GM18861 (cell line): ENCODE measurements at regions not wholly inside any gene's neighbourhood (a gene's known extent, or its start where the extent isn't known, plus 50 kb on each side); places are given as distances from the start of the nearest gene placed in this dataset.

ENCODE experiments used
- ATAC-seq: cut with Tn5 transposase; IDR thresholded peaks from one replicate; pipeline ENCODE4 v1.9.1; 2021; ENCODE audit not compliant: unreplicated experiment

GRCh38 chr1:63112155-63112900 is 210.0 kb upstream of the FOXD3 start:
- ATAC-seq, result no peak

DNA sequence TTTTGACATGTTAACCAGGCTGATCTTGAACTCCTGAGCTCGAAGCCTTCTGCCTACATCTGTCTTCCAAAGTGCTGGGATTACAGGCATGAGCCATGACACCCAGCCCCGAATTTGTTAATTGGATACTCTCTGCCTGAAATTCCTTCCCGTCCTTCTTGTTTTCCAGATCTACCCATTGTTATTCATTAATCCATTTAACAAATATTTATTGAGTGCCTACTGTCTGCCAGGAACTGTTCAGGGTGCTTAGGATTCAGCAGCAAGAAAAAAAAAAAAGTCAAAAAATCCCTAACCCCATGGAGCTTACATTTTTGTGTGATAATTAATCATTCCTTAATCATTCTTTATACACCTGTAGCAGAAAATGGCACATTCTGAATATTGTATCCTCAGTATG is 206.8 kb upstream of the FOXD3 start:
- no peak for ATAC-seq

GRCh38 chr1:63116016-63116415 is 206.4 kb upstream of the FOXD3 start:
- no peak for ATAC-seq

- no peak for ATAC-seq
These were observed 202.7 kb upstream of the FOXD3 start for GRCh38 chr1:63119575-63120155.

DNA sequence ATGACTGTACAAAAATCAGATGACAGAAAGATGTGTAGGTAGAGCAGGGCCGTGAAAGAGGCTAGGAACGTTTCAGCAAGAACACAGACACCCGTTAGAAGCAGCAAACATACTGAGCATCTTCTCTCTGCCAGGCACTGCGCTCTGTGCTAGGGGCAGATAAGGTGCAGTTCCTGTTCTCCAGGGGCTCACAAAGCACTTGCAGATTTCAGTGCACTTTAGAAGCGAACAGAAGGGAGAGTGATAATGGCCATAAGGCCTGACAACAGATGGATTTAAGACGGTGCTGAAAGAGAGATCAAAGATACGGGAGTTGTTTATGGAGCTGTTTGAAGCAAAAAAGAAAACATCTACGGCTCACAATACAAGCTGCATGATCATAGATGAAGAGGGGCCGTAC is 200.3 kb upstream of the FOXD3 start:
- no peak for ATAC-seq

GRCh38 chr1:63124666-63125191 is 197.6 kb upstream of the FOXD3 start:
- peak; percentile 78 for ATAC-seq

DNA sequence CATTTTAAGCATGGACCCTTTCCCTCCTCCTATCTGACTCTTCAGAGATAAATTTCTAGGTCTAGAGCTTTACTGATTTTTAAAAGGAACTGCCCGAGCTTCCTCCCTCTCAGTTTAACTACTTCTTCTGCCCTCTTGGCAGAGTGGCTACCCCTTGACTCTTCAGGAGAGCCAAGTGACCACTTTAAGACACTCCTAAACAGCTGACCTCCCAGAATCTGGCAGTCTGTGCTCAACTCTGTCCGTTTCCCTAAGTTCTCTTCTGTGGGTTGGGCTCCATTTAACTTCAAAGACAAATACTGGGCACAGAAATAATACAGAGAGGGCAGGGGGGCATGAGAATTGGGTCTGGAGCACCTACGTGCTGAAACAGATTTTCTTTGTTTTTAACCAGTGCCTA is 196.3 kb upstream of the FOXD3 start:
- no peak for ATAC-seq

DNA sequence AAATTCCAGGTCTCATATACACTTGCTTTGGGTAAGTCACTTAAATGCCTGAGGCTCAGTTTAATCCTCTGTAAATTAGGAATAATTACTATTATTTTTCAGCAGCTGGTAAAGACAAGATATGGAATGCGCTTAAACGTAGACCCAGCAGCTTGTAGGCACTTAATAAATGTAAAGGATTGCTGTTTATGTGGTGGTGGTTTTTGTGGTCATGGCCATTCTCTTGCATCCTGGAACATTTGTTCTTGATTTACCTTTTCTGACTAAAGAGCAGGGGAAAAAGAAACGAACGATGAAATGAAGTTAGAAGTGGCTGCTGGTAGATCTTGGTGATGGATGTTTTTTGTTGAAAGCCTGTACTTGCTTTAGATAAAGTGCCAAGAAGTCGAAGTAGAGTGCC is 195.0 kb upstream of the FOXD3 start:
- no peak for ATAC-seq

DNA sequence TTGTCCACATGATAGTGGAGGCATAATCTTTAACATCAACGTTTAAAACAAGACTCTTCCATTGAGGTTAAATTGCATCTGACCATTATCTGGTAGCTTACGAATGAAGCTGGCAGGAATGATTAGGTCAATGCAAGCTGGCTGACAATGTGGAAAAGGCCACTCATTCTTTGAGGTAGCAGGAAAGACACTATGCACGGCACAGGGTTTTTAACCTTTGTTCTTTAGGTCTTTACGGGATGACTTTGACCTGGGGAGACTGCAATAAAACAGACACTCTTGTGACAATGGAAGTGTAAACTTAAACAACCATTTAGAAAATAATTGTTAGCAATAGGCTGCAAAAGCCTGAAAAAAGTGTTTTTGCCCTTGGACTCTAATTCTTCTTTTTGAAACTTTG is 193.8 kb upstream of the FOXD3 start:
- ATAC-seq, result no peak

GRCh38 chr1:63129184-63129583 is 193.2 kb upstream of the FOXD3 start:
- ATAC-seq, result no peak

DNA sequence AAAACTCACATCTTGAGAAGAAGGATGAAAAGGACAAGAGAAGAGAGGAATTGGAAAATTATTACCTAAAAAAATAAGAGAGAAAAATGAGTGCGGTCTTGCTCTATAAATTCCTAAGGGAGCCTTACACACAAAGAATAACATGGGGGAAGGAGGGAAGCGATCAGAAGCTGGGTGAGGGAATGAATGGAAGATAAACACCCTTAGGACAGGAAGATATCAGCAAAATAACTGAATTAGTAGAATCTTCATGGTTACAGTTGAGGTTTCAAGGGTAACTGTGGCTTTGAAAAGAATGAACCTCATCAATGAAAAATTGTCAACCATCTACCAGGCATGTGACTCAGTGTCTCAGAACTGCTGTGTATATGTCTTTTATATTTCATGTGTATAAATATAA is 192.5 kb upstream of the FOXD3 start:
- no peak for ATAC-seq

DNA sequence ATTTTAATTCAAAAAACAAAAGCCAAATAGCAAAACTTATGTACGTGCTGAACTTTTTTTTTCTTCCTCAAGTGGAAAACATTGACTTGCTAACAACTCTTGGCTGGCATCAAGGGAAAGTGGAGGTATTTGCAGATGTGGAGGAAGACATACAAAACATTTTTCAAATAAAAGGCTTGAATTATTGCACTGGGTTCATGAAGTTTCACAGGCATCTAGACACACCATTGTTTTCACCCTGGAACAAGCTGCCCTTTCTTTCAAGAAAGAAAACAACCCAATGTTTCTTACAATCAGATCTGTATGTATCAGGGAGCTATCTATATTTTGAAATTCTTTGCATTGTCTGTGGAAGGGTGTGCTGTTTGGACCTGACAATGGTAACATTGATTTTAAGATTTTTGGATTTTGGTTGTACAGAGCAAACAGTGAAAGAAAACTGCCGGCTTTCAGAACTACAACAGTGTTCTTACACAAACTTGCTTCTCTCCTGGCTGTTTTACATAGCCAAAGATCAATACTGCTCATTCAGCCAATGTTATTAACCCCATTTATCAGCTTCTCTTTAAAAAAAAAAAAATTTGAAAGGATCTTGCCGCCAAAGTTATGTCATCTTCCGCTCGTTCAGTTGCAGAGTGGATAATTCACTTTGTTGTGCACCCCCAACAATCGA is 187.7 kb upstream of the FOXD3 start:
- no peak for ATAC-seq

DNA sequence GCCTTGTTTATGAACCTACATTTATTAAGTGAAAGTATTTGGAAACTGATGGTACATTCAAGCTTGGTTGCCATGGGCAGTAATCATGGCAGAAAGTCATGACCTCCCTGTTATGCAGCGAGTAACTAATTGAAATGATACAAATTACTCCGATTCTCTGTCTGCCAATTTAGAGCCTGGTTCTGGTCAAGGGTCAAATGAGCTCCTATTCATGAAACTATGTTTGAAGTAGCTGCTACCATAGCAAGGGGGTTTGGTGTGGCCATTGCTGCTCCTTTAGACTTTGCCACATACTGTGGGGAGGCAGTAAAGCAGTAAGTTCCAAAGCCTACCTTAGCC is 187.2 kb upstream of the FOXD3 start:
- ATAC-seq, result no peak

DNA sequence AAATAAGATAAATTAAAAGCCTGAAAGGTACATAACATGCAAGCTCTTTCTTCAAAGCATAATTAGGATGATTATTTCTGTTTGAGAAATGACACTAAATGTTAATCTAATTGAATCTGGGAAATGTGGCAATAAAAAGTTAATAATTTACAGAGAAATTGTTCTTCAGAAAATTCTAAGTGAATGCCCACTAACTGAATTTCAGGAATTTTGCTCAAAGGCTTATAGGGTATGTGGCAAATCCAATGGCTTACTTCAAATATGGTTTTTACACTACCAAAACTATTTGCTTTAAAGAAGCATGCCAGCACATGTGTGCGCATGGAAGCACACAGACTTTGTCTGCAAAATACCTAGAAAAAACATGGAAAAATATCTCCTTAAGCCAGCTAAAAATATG is 186.6 kb upstream of the FOXD3 start:
- no peak for ATAC-seq

DNA sequence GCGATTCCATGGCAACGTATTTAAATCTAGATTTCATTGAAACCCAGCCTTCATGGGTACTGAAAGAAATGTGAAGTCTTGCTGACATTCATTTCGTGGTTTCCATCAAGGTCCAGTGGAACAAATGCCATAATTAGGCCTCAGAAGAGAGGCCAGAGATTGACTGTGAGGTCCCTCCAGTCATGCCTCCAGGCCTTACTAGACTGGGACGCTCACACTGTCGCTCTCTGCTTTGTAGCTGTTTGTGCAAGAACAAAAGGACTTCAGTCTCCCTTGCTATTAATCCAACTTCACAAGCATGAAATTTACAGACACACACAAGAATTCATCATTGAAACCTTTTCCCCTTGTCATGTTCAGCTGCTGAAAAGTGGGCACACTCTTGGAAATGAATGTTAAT is 180.4 kb upstream of the FOXD3 start:
- ATAC-seq, result no peak

DNA sequence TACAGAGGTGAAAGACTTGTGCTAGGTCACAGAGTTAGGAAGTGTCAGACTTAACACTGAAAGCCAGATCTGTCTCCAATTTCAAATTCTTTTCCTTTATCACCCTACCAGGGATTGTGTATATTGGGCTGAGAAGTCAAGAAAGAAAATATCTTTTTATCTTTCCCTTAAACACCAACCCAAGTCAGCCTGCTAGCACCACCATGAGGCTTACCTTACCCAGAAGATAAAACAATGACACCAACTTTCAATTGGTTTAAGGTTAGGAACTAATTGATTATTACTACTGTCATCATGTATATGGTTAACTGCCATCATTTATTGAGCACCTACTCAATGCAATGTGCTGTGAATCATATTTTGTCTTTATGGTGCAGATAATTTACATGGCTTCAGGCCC is 178.9 kb upstream of the FOXD3 start:
- ATAC-seq, result no peak

DNA sequence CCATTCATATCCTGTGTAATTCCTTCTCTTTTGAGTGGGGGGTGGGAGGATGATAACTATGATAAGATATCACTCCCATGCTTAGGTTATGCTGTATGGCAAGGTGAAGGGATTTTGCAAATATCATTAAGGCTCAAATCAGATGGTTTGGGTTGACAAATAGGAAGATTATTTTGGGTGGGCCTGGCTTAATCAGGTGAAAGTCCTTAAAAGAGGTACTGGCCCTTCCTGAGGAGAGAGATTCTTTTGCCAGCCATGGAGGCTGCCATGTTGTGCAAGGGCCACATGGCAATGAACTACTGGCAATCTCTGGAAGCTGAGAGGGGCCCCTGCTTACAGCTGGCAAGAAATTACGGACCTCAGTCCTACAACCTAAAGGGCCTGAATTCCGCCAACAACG is 174.6 kb upstream of the FOXD3 start:
- ATAC-seq, result no peak

- peak; percentile 80 for ATAC-seq
These were observed 173.3 kb upstream of the FOXD3 start for GRCh38 chr1:63148825-63149645.

DNA sequence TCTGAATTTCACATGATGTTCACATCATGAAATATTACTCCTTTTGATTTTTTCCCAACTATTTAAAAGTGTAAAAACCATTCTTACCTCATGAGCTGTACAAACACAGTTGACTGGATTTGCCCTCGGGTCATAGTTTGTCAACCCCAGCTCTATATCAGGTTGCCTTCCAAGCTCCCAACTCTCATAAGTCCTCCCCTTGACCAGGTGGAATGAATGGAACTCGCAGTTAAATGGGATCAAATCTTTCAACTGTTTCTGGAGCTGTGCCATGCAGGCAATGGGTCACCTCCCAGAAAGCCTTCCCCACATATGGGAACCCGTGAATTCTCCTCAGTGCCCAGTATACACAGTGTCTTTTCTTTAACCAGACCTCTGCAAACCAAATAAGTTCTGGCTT is 169.8 kb upstream of the FOXD3 start:
- no peak for ATAC-seq

GRCh38 chr1:63155437-63155836 is 166.9 kb upstream of the FOXD3 start:
- no peak for ATAC-seq

DNA sequence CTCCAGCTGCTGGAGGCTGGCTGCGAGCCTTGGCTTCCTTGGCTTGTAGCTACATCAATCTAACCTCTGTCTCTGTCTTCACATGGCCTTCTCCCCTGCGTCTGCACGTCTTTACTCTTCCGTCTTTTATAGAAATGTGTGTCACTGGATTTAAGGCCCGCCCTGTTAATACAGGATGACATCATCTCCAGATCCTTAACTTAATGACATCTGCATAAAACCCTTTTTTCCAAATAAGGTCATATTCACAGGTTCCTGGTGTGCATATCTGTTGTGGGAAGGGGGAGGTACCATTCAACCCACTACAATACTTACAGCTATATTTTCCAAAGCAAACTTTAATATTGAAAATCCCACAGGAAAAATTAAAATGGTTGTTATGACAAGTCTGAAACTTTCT is 165.3 kb upstream of the FOXD3 start:
- no peak for ATAC-seq

DNA sequence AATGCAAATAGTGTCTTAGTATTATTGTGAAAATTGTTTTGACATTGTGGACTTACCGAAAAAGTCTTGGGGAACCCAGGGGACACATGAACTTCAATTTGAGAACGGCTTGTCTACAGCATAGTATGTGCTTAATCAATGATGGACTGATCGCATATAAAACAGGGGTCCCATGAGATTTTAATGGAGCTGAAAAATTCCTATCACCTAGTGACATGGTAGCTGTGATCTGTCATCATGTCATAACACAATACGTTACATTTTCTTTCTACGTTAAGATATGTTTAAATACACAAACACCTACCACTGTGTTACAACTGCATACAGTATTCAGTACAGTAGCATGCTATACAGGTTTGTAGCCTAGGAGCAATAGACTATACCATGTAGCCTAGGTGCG is 153.3 kb upstream of the FOXD3 start:
- no peak for ATAC-seq
